LHCN-M2 (cell line): ENCODE measurements at regions not wholly inside any gene's neighbourhood (a gene's known extent, or its start where the extent isn't known, plus 50 kb on each side); places are given as distances from the start of the nearest gene placed in this dataset.
A peak's percentile ranks its signal among the peaks of the same experiment; 100 is the strongest.

Experiments used
- DNase-seq: peaks from one replicate; pipeline ENCODE4 v3.0.0-alpha.2; 2012; ENCODE audit warnings: low read depth

DNA sequence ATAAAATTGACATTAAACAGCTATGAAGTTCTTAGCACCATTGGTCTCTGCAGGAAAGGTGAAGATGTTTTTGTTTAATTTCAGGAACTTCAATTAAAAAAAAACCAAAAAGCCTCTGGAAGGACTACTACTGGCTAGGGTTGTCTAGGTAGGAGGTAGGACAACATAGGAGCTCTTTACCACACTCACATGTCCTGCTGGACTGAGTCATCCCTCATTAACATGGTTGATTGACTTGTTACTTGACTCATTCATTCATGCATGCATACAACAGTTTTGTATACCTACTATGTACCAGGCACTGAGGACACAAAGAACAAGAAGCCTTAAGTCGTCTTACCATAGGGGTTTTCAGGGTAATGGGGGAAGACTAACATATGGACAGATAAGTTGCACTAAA, 216.9 kb upstream of the ARHGAP20 start:
- DNase-seq = no peak

- no peak for DNase-seq
These were observed 216.2 kb upstream of the ARHGAP20 start for GRCh38 chr11:110928391-110928790.

GRCh38 chr11:110921742-110922521, 209.7 kb upstream of the ARHGAP20 start:
- no peak for DNase-seq

- no peak for DNase-seq
These were observed 207.1 kb upstream of the ARHGAP20 start for GRCh38 chr11:110919241-110919922.

DNA sequence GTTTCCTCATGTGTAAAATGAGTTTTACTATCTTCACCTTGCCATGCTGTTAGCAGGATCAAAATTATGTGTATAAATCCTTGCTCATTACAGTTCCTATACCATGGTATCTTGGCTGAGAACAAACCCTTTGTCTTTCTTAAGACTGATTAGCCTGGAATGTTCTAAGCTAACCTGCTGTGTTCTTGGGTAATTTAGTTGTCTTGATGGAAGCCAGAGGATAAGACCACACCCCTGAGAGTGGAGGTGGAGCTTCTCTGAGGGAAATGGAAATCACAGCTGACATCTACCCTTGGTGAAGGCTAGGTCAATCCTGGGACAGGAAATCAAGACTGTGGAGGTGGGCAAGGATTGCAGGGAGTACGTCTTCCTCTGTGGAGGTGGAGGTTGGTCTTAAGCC, 206.1 kb upstream of the ARHGAP20 start:
- no peak for DNase-seq

DNA sequence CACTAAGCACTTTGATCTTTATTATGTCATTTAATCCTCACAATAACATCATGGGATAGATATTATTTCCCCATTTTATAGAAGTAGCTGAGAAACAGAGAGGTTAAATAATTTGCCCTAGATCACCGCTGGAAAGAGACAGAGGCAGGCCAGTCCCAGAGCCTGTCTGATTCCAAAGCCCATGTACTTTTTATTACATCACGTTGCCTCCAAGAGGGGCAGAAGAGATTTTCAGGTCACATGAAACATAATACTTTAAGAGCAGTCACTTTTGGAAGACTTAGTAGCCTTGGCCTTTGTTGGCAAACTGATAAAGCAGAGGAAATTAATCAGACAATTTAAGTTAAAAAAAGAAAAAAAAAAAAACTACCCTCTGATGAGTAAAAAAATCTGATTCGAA, 200.2 kb upstream of the ARHGAP20 start:
- no peak for DNase-seq

DNA sequence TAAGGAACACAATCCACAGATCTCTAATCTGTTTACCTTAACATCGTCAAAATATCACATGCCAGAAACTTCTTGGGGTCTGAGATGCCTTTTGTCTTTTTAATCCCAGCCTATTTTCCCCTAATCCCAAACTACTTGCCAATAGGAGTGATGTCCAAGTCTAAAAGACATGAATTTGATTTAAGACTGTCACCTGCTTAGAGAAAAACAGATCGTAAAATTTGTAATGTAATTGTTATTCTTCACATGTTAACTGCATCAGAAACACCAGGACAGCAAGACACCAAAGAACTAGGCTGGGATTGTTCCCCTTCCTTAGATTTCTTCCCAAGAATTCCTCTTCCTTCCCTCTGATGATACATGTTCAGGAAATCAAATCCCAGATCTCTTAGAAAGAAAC, 198.1 kb upstream of the ARHGAP20 start:
- DNase-seq = no peak

DNA sequence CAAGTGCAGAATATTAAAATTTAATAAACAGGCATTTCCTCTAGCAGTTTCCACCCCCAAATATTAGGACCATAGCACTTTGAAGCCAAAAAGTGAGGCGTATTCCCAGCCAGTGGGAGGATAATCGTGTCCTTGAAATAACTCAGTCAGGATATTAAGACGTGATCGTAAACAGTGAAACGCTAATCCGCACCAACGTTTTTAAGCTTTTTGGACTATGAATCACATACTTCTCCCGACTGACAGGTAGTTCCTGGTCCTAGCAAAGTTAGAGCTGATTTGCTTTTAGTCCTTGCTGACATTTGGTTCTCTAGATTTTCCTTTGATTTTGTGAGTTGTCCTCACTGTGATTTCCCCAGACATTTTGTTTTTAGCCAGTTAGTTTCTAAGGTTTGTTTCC, 197.1 kb upstream of the ARHGAP20 start:
- no peak for DNase-seq

DNA sequence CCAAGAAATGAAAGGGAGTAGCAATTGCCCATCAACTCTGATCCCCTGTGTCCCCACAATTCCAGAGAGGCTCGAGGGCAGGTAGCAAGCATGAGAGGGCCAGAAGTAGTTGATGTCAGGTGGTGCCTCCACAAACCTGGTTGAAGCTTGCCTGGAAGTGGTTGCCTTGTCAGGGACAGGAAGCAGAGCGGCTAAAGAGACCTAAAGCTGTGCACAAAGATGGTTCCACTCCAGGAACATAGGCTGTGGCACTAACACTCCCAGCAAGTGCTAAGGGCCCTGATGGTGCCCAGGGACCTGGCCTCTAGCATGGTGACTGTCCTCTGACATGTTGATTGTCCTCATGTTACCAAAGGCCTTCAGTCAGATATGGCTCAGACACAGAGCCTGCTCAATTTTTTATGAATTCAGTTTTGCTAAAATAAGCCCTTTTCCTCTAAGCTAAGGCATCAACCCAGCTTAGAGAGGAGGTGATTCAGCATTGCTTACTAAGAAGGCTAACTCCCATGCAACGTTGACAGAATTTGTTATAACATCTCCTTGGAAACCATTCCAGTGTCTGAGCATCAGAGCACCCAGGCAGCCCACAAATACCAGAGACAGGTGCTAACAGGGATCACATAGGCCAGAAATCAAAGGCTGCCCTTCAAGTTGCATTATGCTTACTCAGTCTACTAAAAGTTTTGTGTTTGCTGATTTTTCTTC, 196.3 kb upstream of the ARHGAP20 start:
- peak; percentile 98 for DNase-seq

DNA sequence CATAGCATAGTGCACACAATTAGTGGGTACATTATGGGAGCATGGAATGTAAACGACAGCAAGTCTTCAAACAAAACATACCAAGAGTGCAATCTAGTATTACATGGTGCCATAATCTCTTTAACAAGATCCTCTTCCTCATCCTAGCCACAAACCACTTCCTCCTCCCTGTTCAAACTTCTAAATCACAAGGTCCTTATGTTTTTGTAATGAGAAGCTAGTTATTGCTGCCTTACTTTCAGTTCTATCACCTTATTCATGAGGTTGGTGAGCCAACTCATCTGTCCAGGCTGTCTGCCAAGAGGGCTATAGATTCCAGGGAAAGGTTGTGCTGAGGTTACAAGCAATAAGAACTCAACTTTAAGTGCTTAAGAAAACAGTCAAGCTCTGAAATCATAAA, 195.4 kb upstream of the ARHGAP20 start:
- peak; percentile 97 for DNase-seq

GRCh38 chr11:110903830-110904229, 191.6 kb upstream of the ARHGAP20 start:
- peak; percentile 53 for DNase-seq

GRCh38 chr11:110903378-110903777, 191.1 kb upstream of the ARHGAP20 start:
- no peak for DNase-seq

GRCh38 chr11:110901441-110901840, 189.2 kb upstream of the ARHGAP20 start:
- DNase-seq = peak; percentile 71

- no peak for DNase-seq
These were observed 188.2 kb upstream of the ARHGAP20 start for GRCh38 chr11:110900426-110900825.

DNA sequence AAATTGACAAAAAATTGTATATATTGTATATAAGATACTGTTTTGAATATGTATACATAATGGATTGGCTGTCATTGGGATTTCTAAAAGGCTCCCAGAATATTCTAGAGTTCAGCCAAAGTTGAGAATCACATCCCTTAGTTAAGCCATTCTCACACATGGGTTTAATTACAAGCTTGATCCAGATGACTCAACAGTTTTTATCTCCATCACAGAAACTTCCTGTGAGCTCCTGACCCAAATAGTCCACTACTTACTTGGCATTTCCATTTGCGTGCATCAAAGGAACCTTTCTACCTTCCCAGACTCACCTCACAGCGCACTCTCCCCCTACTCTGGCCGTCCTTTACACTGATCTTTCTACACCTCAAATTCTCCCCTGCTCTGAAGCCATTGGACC, 184.8 kb upstream of the ARHGAP20 start:
- DNase-seq = peak; percentile 43

- peak; percentile 89 for DNase-seq
These were observed 184.1 kb upstream of the ARHGAP20 start for GRCh38 chr11:110896358-110896757.

- DNase-seq = peak; percentile 55
These were observed 182.0 kb upstream of the ARHGAP20 start for GRCh38 chr11:110894224-110894623.

GRCh38 chr11:110892741-110893285, 180.6 kb upstream of the ARHGAP20 start:
- DNase-seq = no peak

GRCh38 chr11:110891411-110891810, 179.2 kb upstream of the ARHGAP20 start:
- DNase-seq = peak; percentile 66

DNA sequence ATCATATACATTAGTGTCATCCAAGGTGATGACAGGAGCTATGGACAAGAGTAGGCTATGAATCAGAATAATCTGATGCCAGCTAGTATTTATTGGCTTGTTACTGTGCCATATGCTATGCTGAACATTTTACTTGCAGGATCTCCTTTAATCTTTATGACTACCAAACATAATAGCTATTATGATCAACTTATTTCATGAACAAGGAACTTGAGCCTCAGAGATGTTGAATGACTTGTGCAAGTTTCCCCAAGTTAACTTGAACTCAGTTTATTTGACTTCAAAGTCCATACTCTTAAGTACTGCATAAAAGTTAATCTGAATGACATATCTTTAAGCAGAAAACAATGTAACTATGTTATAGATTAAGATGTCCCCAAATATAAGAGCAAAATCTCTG, 178.8 kb upstream of the ARHGAP20 start:
- no peak for DNase-seq

GRCh38 chr11:110886288-110886970, 174.2 kb upstream of the ARHGAP20 start:
- no peak for DNase-seq

- no peak for DNase-seq
These were observed 171.0 kb upstream of the ARHGAP20 start for GRCh38 chr11:110883256-110883655.
